ENCODE measurements at regions not wholly inside any gene's neighbourhood (a gene's known extent, or its start where the extent isn't known, plus 50 kb on each side); places are given as distances from the start of the nearest gene placed in this dataset.

- no peak overlapping the region for H2AFZ ChIP-seq (ENCODE audit: low read length)
- no peak overlapping the region for H3K27ac ChIP-seq (ENCODE audit: low read length)
- TF ChIP-seq EZH2 (optimal IDR thresholded peaks at IDR 0.05; ENCODE audit: low read depth, low read length) = no peak
- no peak for TF ChIP-seq CTCF (IDR thresholded peaks at IDR 0.05; ENCODE audit: low read length)
- TF ChIP-seq EZH2phosphoT487 (IDR thresholded peaks at IDR 0.05; ENCODE audit: low read length) = no peak
- H3F3A ChIP-seq (ENCODE audit: insufficient read depth, low read length) = no peaks in the 10 kb centered on the region
- H3K4me1 ChIP-seq (ENCODE audit: low read length) = no peaks in the 10 kb centered on the region
- no peak overlapping the region for H3K4me3 ChIP-seq (ENCODE audit: low read length)
- H3K9me3 ChIP-seq (replicated peaks; ENCODE audit: insufficient read depth, low read length) = no peaks in the 10 kb centered on the region
- no peaks in the 10 kb centered on the region for H3K36me3 ChIP-seq (replicated peaks; ENCODE audit: insufficient read depth, low read length)
- H3K79me2 ChIP-seq (ENCODE audit: low read length) = no peaks in the 10 kb centered on the region
- DNase-seq = no peak
- no peak overlapping the region for H3K9ac ChIP-seq (ENCODE audit: low read length)
- no peaks in the 10 kb centered on the region for H4K20me1 ChIP-seq (ENCODE audit: insufficient read depth, low read length)
- H3K27me3 ChIP-seq (replicated peaks; ENCODE audit: insufficient read depth, low read length) = no peaks in the 10 kb centered on the region
- H3K9me2 ChIP-seq (replicated peaks; ENCODE audit: insufficient read depth, low read length) = no peaks in the 10 kb centered on the region
- no peak overlapping the region for H3K4me2 ChIP-seq (ENCODE audit: low read depth, low read length)
These were observed 301.9 kb upstream of the HS3ST1 start for GRCh38 chr4:11730545-11730944.

DNA sequence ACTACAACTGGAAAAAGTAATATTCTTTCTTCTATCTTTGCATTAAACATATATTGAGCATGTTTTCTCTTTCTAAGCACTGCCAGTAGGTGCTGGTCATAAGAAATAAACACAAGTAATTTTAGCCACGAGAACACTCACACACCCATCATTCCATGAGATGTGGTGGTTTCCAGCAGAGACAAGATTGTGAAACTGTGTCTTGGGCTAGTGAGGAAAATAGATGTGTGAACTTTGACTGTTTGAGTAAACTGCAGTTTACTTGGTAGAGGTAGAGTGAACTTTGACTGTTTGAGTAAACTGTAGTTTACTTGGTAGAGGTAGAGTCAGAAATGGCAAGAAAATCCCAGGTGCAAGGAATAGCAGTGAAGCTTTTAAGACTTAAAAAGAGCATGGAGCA, 300.9 kb upstream of the HS3ST1 start:
- Histone ChIP-seq H3K9me2 (replicated peaks; ENCODE audit: insufficient read depth, low read length) (no peaks in the 10 kb centered on the region), H3K9me3 (replicated peaks; ENCODE audit: insufficient read depth, low read length) (no peaks in the 10 kb centered on the region), H3F3A (ENCODE audit: insufficient read depth, low read length) (no peaks in the 10 kb centered on the region), H3K27me3 (replicated peaks; ENCODE audit: insufficient read depth, low read length) (no peaks in the 10 kb centered on the region), H3K79me2 (ENCODE audit: low read length) (no peaks in the 10 kb centered on the region), H3K27ac (ENCODE audit: low read length) (no peak overlapping the region), H4K20me1 (ENCODE audit: insufficient read depth, low read length) (no peaks in the 10 kb centered on the region), H2AFZ (ENCODE audit: low read length) (no peak overlapping the region), H3K36me3 (replicated peaks; ENCODE audit: insufficient read depth, low read length) (no peaks in the 10 kb centered on the region), H3K4me3 (ENCODE audit: low read length) (no peak overlapping the region), H3K4me2 (ENCODE audit: low read depth, low read length) (no peak overlapping the region), H3K4me1 (ENCODE audit: low read length) (no peaks in the 10 kb centered on the region), H3K9ac (ENCODE audit: low read length) (no peak overlapping the region)
- DNase-seq = no peak
- no peak for TF ChIP-seq EZH2phosphoT487 (IDR thresholded peaks at IDR 0.05; ENCODE audit: low read length)
- TF ChIP-seq EZH2 (optimal IDR thresholded peaks at IDR 0.05; ENCODE audit: low read depth, low read length) = no peak
- no peak for TF ChIP-seq CTCF (IDR thresholded peaks at IDR 0.05; ENCODE audit: low read length)

DNA sequence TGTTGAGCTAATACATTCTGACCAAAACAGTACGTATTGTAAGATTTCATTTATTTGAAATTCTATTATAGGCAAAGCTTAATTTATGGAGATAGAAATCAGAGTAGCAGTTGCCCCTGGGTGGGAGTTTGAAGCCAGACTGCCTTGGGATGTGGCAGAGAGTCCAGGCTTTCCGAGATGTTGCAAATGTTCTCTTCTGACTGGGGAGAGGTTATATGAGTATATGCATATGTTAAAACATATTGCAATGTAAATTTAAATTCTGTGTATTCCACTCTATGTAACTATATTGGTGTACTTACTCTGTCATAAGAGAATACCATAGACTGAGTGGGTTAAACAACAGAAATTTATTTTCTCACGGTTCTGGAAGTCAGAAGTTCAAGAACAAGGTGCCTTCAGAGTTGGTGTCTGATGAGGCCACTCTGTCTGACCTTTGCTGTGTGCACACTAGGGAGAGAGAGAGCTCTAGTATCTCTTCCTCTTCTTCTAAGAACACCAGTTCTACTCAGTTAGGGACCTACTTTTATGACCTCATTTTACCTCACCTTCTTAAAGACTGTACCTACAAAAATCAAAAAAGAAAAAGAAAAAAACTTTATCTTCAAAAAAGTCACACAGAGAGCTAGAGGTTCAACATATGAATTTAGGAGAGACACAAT, 299.3 kb upstream of the HS3ST1 start:
- Histone ChIP-seq H3K27ac (ENCODE audit: low read length) (no peak overlapping the region), H3F3A (ENCODE audit: insufficient read depth, low read length) (no peaks in the 10 kb centered on the region), H2AFZ (ENCODE audit: low read length) (no peak overlapping the region), H3K36me3 (replicated peaks; ENCODE audit: insufficient read depth, low read length) (no peaks in the 10 kb centered on the region), H4K20me1 (ENCODE audit: insufficient read depth, low read length) (no peaks in the 10 kb centered on the region), H3K9ac (ENCODE audit: low read length) (no peak overlapping the region), H3K27me3 (replicated peaks; ENCODE audit: insufficient read depth, low read length) (no peaks in the 10 kb centered on the region), H3K9me3 (replicated peaks; ENCODE audit: insufficient read depth, low read length) (no peaks in the 10 kb centered on the region), H3K4me2 (ENCODE audit: low read depth, low read length) (no peak overlapping the region), H3K9me2 (replicated peaks; ENCODE audit: insufficient read depth, low read length) (no peaks in the 10 kb centered on the region), H3K4me1 (ENCODE audit: low read length) (no peaks in the 10 kb centered on the region), H3K79me2 (ENCODE audit: low read length) (no peaks in the 10 kb centered on the region), H3K4me3 (ENCODE audit: low read length) (no peak overlapping the region)
- DNase-seq = no peak
- TF ChIP-seq EZH2 (optimal IDR thresholded peaks at IDR 0.05; ENCODE audit: low read depth, low read length) (no peak), CTCF (IDR thresholded peaks at IDR 0.05; ENCODE audit: low read length) (no peak), EZH2phosphoT487 (IDR thresholded peaks at IDR 0.05; ENCODE audit: low read length) (no peak)
